Glutamatergic neuron (in vitro differentiated cells): ENCODE measurements at regions not wholly inside any gene's neighbourhood (a gene's known extent, or its start where the extent isn't known, plus 50 kb on each side); places are given as distances from the start of the nearest gene placed in this dataset.

Source experiments
- DNase-seq: peaks from one replicate; pipeline ENCODE4 v3.0.0; 2022
- H3K27ac Mint-ChIP-seq: one replicate; pipeline ENCODE4 v1.8.0; 2020; ENCODE audit warnings: mild to moderate bottlenecking, mixed read lengths, inconsistent platforms; ENCODE audit not compliant: unreplicated experiment
- H3K27me3 Mint-ChIP-seq: one replicate; pipeline ENCODE4 v1.8.0; 2020; ENCODE audit warnings: mild to moderate bottlenecking, moderate library complexity, mixed read lengths, inconsistent platforms; ENCODE audit not compliant: unreplicated experiment
- H3K36me3 Mint-ChIP-seq: one replicate; pipeline ENCODE4 v1.8.0; 2020; ENCODE audit warnings: mild to moderate bottlenecking, mixed read lengths, inconsistent platforms; ENCODE audit not compliant: unreplicated experiment
- H3K4me1 Mint-ChIP-seq: one replicate; pipeline ENCODE4 v1.8.0; 2020; ENCODE audit warnings: mild to moderate bottlenecking, low read depth, mixed read lengths, inconsistent platforms; ENCODE audit not compliant: unreplicated experiment
- H3K4me3 Mint-ChIP-seq: one replicate; pipeline ENCODE4 v1.8.0; 2020; ENCODE audit warnings: mild to moderate bottlenecking, mixed read lengths, inconsistent platforms; ENCODE audit not compliant: unreplicated experiment
- H3K9me3 Mint-ChIP-seq: one replicate; pipeline ENCODE4 v1.8.0; 2020; ENCODE audit warnings: mild to moderate bottlenecking, moderate library complexity, mixed read lengths, inconsistent platforms; ENCODE audit not compliant: unreplicated experiment
- CTCF ChIP-seq: fragments of 200-600 bp; sonication (generic); IDR thresholded peaks from one replicate; pipeline ENCODE4 v1.5.0; 2021; ENCODE audit not compliant: partially characterized antibody, unreplicated experiment

GRCh38 chr3:19046440-19046839 is 101.9 kb upstream of the KCNH8 start:
- Mint-ChIP-seq H3K36me3 (no peaks in the 10 kb centered on the region), H3K27me3 (no peaks in the 10 kb centered on the region)

GRCh38 chr3:19030522-19030839 is 117.8 kb upstream of the KCNH8 start:
- no peak for TF ChIP-seq CTCF
- no peak overlapping the region for H3K27ac Mint-ChIP-seq
- H3K4me3 Mint-ChIP-seq: no peak overlapping the region
- H3K36me3 Mint-ChIP-seq: no peaks in the 10 kb centered on the region
- peaks cover 1% of the 10 kb centered on the region for H3K9me3 Mint-ChIP-seq
- H3K4me1 Mint-ChIP-seq: no peaks in the 10 kb centered on the region
- H3K27me3 Mint-ChIP-seq: no peaks in the 10 kb centered on the region
- no peak for DNase-seq

More at GRCh38 chr3:19046440-19046839, 101.9 kb upstream of the KCNH8 start:
- no peaks in the 10 kb centered on the region for H3K9me3 Mint-ChIP-seq
- DNase-seq: no peak
- no peak overlapping the region for H3K4me3 Mint-ChIP-seq
- no peak for TF ChIP-seq CTCF
- no peaks in the 10 kb centered on the region for H3K4me1 Mint-ChIP-seq
- no peak overlapping the region for H3K27ac Mint-ChIP-seq

- no peaks in the 10 kb centered on the region for H3K27me3 Mint-ChIP-seq
- H3K4me1 Mint-ChIP-seq: no peaks in the 10 kb centered on the region
- H3K4me3 Mint-ChIP-seq: no peak overlapping the region
- peaks cover 1% of the 10 kb centered on the region for H3K9me3 Mint-ChIP-seq
- no peak overlapping the region for H3K27ac Mint-ChIP-seq
- no peak for DNase-seq
- no peak for TF ChIP-seq CTCF
- H3K36me3 Mint-ChIP-seq: no peaks in the 10 kb centered on the region
Observed at GRCh38 chr3:19029837-19030521, 118.3 kb upstream of the KCNH8 start.

- no peaks in the 10 kb centered on the region for H3K27me3 Mint-ChIP-seq
- H3K36me3 Mint-ChIP-seq: no peaks in the 10 kb centered on the region
- no peak for DNase-seq
- H3K4me1 Mint-ChIP-seq: no peaks in the 10 kb centered on the region
- H3K4me3 Mint-ChIP-seq: no peak overlapping the region
- no peak overlapping the region for H3K27ac Mint-ChIP-seq
- H3K9me3 Mint-ChIP-seq: peaks cover 1% of the 10 kb centered on the region
- TF ChIP-seq CTCF: no peak
Observed at GRCh38 chr3:19025441-19025840, 122.9 kb upstream of the KCNH8 start.

- Mint-ChIP-seq H3K36me3 (no peaks in the 10 kb centered on the region), H3K27me3 (no peaks in the 10 kb centered on the region), H3K27ac (no peak overlapping the region), H3K9me3 (no peaks in the 10 kb centered on the region), H3K4me3 (no peak overlapping the region), H3K4me1 (no peaks in the 10 kb centered on the region)
- no peak for DNase-seq
- TF ChIP-seq CTCF: no peak
Observed at GRCh38 chr3:19022546-19022945, 125.8 kb upstream of the KCNH8 start.
